OCI-LY1 (cell line): ENCODE measurements at regions not wholly inside any gene's neighbourhood (a gene's known extent, or its start where the extent isn't known, plus 50 kb on each side); places are given as distances from the start of the nearest gene placed in this dataset.
"Not testable (repeated sequence)": the region's sequence is repeated elsewhere in the genome, so short reads cannot be mapped to it uniquely, and the experiment has no call there.

Experiments used
- H2AFZ ChIP-seq: fragments of 200-600 bp; sonication (generic), shearing (Covaris generic); 2 replicates; pipeline ENCODE4 v1.6.0; 2014; ENCODE audit warnings: antibody characterized with exemption, mild to moderate bottlenecking, low read length
- H3F3A ChIP-seq: fragments of 200-600 bp; sonication (generic), shearing (Covaris generic); 2 replicates; pipeline ENCODE4 v1.6.0; 2014; ENCODE audit warnings: mild to moderate bottlenecking, antibody characterized with exemption, low read length, moderate library complexity; ENCODE audit not compliant: insufficient read depth
- H3K27ac ChIP-seq: fragments of 200-600 bp; sonication (generic); 2 replicates; pipeline ENCODE4 v1.5.1; 2014; ENCODE audit warnings: low read length, mixed run types, mild to moderate bottlenecking, low read depth; ENCODE audit not compliant: poor library complexity, severe bottlenecking
- H3K27me3 ChIP-seq: fragments of 200-600 bp; sonication (generic); 2 replicates; pipeline ENCODE4 v1.6.0; 2014; ENCODE audit warnings: antibody characterized with exemption, mild to moderate bottlenecking, low read length, moderate library complexity; ENCODE audit not compliant: insufficient read depth
- H3K36me3 ChIP-seq: fragments of 200-600 bp; sonication (generic); 2 replicates; pipeline ENCODE4 v1.6.1; 2014; ENCODE audit warnings: mild to moderate bottlenecking, antibody characterized with exemption, low read length, moderate library complexity, mixed read lengths; ENCODE audit not compliant: insufficient read depth
- H3K4me1 ChIP-seq: fragments of 200-600 bp; sonication (generic); 2 replicates; pipeline ENCODE4 v1.5.1; 2014; ENCODE audit warnings: mild to moderate bottlenecking, low read length, moderate library complexity; ENCODE audit not compliant: insufficient read depth, severe bottlenecking
- H3K4me2 ChIP-seq: fragments of 200-600 bp; sonication (generic), shearing (Covaris generic); 2 replicates; pipeline ENCODE4 v1.6.1; 2014; ENCODE audit warnings: low read length
- H3K4me3 ChIP-seq: fragments of 200-600 bp; sonication (generic); 2 replicates; pipeline ENCODE4 v1.5.1; 2014; ENCODE audit warnings: low read length, low read depth, mild to moderate bottlenecking, mixed read lengths; ENCODE audit not compliant: poor library complexity, severe bottlenecking
- H3K79me2 ChIP-seq: fragments of 200-600 bp; shearing (Covaris generic); 2 replicates; pipeline ENCODE4 v1.6.1; 2016; ENCODE audit warnings: mixed run types, low read length, mixed read lengths; ENCODE audit not compliant: insufficient read depth
- H3K9ac ChIP-seq: fragments of 200-600 bp; sonication (generic), shearing (Covaris generic); 2 replicates; pipeline ENCODE4 v1.6.1; 2014; ENCODE audit warnings: mild to moderate bottlenecking, low read length, mixed read lengths
- H3K9me2 ChIP-seq: fragments of 200-600 bp; sonication (generic), shearing (Covaris generic); 2 replicates; pipeline ENCODE4 v1.6.1; 2014; ENCODE audit warnings: low read depth, mild to moderate bottlenecking, low read length, mixed read lengths
- H3K9me3 ChIP-seq: fragments of 200-600 bp; shearing (Covaris generic); 2 replicates; pipeline ENCODE4 v1.6.1; 2014; ENCODE audit warnings: low read length, mixed read lengths
- H4K20me1 ChIP-seq: fragments of 200-600 bp; sonication (generic), shearing (Covaris generic); 2 replicates; pipeline ENCODE4 v1.6.0; 2016; ENCODE audit warnings: mild to moderate bottlenecking, low read length; ENCODE audit not compliant: insufficient read depth
- EZH2 ChIP-seq: fragments of 200-600 bp; sonication (generic), shearing (Covaris generic); IDR thresholded peaks from 2 replicates; pipeline ENCODE4 v1.8.0; 2017; ENCODE audit warnings: borderline replicate concordance, mixed run types, mild to moderate bottlenecking, antibody characterized with exemption, low read length, moderate library complexity, mixed read lengths
- TF ChIP-seq, protein P1 (sequence below): fragments of 200-600 bp; sonication (generic), shearing (Covaris generic); IDR thresholded peaks from 2 replicates; pipeline ENCODE4 v1.5.1; 2017; ENCODE audit warnings: mild to moderate bottlenecking, antibody characterized with exemption, low read length, moderate library complexity, mixed read lengths

DNA sequence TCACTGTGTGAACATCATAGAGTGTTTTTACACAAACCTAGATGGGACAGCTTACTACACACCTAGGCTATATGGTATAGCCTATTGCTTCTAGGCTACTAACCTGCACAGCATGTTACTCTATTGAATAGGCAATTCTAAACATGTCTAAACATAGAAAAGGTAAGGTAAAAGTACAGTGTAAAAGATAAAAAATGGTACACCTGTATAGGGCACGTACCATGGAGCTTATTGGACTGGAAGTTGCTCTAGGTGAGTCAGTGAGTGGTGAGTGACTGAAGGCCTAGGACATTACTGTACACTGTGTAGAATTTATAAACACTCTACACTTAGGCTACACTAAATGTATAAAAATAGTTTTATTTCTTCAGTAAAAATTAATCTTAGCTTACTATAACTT, 182.0 kb upstream of the THSD7A start:
- TF ChIP-seq, protein P1, sequence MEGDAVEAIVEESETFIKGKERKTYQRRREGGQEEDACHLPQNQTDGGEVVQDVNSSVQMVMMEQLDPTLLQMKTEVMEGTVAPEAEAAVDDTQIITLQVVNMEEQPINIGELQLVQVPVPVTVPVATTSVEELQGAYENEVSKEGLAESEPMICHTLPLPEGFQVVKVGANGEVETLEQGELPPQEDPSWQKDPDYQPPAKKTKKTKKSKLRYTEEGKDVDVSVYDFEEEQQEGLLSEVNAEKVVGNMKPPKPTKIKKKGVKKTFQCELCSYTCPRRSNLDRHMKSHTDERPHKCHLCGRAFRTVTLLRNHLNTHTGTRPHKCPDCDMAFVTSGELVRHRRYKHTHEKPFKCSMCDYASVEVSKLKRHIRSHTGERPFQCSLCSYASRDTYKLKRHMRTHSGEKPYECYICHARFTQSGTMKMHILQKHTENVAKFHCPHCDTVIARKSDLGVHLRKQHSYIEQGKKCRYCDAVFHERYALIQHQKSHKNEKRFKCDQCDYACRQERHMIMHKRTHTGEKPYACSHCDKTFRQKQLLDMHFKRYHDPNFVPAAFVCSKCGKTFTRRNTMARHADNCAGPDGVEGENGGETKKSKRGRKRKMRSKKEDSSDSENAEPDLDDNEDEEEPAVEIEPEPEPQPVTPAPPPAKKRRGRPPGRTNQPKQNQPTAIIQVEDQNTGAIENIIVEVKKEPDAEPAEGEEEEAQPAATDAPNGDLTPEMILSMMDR: no peak
- no peak for TF ChIP-seq EZH2
- Histone ChIP-seq H3K9me3 (no peaks in the 10 kb centered on the region), H2AFZ (no peak overlapping the region), H3K27ac (no peak overlapping the region), H3K4me2 (no peak overlapping the region), H3K79me2 (no peaks in the 10 kb centered on the region), H3K36me3 (no peaks in the 10 kb centered on the region), H3F3A (no peaks in the 10 kb centered on the region), H3K4me1 (no peaks in the 10 kb centered on the region), H3K4me3 (no peak overlapping the region), H3K27me3 (no peaks in the 10 kb centered on the region), H3K9ac (no peak overlapping the region), H4K20me1 (no peaks in the 10 kb centered on the region; the same call in 1 of the 2 replicates), H3K9me2 (no peaks in the 10 kb centered on the region)

DNA sequence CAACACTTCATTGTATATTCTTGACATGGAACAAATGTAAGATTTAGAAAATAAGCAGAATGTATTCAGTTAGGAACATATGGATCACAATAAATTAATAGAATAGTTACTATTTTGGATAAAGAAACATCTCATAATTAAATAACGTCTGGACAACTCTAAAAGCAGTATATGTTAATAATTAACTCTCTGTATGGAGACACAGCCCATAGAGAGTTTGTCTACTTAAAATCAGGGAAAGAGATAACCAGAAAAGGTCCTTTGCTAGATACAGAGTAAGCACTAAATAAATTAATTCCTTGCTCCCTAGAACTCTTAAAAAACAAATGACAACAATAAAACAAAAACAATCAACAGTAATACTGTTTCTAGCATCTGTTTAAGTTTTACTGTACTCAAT, 184.4 kb upstream of the THSD7A start:
- Histone ChIP-seq H4K20me1 (no peaks in the 10 kb centered on the region; the same call in 1 of the 2 replicates), H2AFZ (no peak overlapping the region), H3K9me3 (no peaks in the 10 kb centered on the region), H3K9ac (no peak overlapping the region), H3K9me2 (no peaks in the 10 kb centered on the region), H3K4me3 (no peak overlapping the region), H3K79me2 (no peaks in the 10 kb centered on the region), H3K4me1 (no peaks in the 10 kb centered on the region), H3K27ac (no peak overlapping the region), H3K27me3 (no peaks in the 10 kb centered on the region), H3K4me2 (no peak overlapping the region), H3K36me3 (no peaks in the 10 kb centered on the region), H3F3A (no peaks in the 10 kb centered on the region)
- TF ChIP-seq, protein P1: no peak
- TF ChIP-seq EZH2: no peak

DNA sequence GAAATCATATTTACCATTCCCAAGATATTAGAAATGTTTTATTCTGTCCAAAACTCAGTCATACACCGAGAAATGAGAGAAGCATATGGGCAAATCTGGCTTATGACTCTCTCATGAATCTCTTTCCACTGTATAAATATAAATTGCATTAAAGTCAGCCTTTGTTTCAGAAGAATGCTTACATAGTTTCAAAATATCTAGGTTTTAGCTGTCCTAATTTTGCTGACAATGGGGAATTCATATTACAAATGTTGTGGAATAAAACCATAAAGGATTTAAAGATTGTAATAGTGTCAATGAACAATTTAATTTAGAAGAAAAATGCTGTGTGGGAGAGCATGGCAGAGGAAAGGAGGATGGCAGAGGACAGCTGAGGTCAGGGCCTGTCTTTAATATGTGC, 185.0 kb upstream of the THSD7A start:
- Histone ChIP-seq H3K9me2 (no peaks in the 10 kb centered on the region), H3K9ac (no peak overlapping the region), H3K27me3 (no peaks in the 10 kb centered on the region), H3K9me3 (no peaks in the 10 kb centered on the region), H3F3A (no peaks in the 10 kb centered on the region), H4K20me1 (no peaks in the 10 kb centered on the region; the same call in 1 of the 2 replicates), H3K36me3 (no peaks in the 10 kb centered on the region), H3K4me1 (no peaks in the 10 kb centered on the region), H3K4me2 (no peak overlapping the region), H2AFZ (no peak overlapping the region), H3K27ac (no peak overlapping the region), H3K79me2 (no peaks in the 10 kb centered on the region), H3K4me3 (no peak overlapping the region)
- TF ChIP-seq, protein P1: no peak
- TF ChIP-seq EZH2: no peak

DNA sequence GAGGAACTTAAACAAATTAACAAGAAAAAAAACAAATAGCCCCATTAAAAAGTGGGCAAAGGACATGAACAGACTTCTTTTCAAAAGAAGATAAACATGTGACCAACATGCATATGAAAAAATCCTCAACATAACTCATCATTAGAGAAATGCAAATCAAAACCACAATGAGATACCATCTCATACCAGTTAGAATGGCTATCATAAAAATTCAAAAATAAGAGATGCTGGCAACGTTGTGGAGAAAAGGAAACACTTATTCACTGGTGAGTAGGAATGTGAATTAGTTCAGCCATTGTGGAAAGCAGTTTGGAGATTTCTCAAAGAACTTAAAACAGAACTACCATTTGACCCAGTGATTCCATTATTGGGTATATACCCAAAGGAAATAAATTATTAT, 189.1 kb upstream of the TMEM106B start:
- H3K4me3 ChIP-seq, H3K79me2 ChIP-seq, H3K27me3 ChIP-seq: not testable (repeated sequence)

More for the DNA sequence above, 189.1 kb upstream of the TMEM106B start:
- H3K27ac ChIP-seq, H3K36me3 ChIP-seq, H3K9me2 ChIP-seq, H4K20me1 ChIP-seq, H3F3A ChIP-seq, H2AFZ ChIP-seq, H3K9me3 ChIP-seq, H3K9ac ChIP-seq, H3K4me2 ChIP-seq, H3K4me1 ChIP-seq: not testable (repeated sequence)
